GM12874 (cell line): ENCODE measurements at regions not wholly inside any gene's neighbourhood (a gene's known extent, or its start where the extent isn't known, plus 50 kb on each side); places are given as distances from the start of the nearest gene placed in this dataset.

ENCODE experiments used
- TF ChIP-seq, protein P1 (sequence below): IDR thresholded peaks from 2 replicates; pipeline ENCODE4 v1.5.1; 2011; ENCODE audit warnings: low read depth, mild to moderate bottlenecking, control low read depth, low read length, moderate library complexity; ENCODE audit not compliant: insufficient read depth

DNA sequence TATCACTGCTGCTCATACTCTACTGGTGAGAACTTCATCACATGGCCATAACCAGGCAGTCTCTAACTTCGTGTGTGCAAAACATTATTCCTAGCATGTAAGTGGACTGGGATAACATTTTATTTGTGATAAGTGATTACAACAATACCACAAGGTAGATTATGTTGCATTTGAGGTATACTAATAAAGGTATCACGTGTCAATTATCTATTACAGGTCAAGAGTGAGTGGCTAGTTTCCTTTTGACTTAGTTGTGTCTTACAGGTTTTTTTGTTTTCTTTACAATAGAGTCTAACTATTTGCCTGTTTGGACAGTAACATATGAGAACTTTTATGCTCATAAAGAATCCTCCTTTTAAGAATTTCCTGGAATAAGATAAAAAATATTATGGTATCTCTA lies 67.2 kb upstream of the DSC1 start:
- TF ChIP-seq, protein P1, sequence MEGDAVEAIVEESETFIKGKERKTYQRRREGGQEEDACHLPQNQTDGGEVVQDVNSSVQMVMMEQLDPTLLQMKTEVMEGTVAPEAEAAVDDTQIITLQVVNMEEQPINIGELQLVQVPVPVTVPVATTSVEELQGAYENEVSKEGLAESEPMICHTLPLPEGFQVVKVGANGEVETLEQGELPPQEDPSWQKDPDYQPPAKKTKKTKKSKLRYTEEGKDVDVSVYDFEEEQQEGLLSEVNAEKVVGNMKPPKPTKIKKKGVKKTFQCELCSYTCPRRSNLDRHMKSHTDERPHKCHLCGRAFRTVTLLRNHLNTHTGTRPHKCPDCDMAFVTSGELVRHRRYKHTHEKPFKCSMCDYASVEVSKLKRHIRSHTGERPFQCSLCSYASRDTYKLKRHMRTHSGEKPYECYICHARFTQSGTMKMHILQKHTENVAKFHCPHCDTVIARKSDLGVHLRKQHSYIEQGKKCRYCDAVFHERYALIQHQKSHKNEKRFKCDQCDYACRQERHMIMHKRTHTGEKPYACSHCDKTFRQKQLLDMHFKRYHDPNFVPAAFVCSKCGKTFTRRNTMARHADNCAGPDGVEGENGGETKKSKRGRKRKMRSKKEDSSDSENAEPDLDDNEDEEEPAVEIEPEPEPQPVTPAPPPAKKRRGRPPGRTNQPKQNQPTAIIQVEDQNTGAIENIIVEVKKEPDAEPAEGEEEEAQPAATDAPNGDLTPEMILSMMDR, result no peak

DNA sequence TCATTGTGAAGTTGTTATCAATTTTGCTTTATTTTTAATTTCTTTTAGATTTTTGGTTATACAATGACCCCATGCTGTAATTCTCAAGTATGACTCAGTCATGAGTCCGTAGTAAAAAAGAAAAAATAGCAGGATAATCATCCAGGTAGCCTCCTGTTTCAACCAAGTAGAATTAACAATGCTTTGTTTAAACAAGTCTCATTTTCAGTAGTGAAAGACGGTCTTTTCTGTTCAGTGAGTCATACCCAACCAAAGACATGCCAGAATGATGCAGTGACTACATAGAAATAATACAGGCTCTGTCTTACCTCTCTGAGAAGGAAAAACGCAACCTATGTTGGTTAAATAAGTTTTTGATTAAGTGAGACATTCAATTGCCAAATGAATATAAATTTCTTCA lies 67.8 kb upstream of the DSC1 start:
- TF ChIP-seq, protein P1, result no peak

DNA sequence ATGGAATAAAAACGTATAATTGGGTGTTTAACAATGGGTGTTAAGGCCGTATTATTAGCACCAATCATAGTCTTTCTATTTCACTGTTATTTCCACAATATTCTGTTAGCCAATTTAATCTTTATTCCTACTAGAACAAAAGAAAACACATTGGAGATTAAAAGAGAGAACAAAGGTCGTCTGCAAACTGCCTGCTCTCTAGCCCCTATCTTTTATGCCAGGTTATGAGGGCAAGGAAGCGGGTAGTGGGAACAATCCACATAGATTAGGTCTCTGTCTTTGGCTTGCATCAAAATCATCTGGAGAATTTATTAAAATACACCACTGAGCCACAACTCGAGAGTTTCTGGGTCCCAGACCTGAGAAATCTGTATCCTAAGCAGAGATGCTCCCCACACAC lies 69.4 kb upstream of the DSC1 start:
- TF ChIP-seq, protein P1, result no peak

DNA sequence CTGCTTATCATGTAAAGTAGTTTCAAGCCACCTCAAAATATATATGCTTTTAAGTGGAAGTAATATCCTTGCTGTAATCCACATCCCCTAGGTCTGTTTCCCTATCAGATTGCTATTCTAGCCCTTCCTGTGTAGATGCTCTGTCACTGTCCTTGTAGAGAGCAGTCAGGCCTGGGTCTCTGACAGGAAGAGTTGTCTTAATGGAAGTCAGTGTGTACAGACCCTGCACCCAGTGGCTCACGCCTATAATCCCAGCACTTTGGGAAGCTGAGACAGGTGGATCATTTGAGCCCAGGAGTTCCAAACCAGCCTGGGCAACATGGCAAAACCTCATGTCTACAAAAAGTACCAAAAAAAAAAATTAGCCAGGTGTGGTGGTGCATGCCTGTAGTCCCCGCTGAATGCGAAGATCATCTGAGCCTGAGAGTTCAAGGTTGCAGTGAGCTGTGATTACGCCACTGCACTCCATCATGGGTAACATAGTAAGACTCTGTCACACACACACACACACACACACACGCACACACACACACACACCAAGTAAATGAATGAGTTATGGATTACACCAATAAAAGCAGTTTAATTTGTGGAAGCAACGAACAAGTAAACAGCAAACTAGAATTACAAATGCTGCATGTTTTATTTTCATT lies 70.2 kb upstream of the DSC1 start:
- TF ChIP-seq, protein P1, result no peak

DNA sequence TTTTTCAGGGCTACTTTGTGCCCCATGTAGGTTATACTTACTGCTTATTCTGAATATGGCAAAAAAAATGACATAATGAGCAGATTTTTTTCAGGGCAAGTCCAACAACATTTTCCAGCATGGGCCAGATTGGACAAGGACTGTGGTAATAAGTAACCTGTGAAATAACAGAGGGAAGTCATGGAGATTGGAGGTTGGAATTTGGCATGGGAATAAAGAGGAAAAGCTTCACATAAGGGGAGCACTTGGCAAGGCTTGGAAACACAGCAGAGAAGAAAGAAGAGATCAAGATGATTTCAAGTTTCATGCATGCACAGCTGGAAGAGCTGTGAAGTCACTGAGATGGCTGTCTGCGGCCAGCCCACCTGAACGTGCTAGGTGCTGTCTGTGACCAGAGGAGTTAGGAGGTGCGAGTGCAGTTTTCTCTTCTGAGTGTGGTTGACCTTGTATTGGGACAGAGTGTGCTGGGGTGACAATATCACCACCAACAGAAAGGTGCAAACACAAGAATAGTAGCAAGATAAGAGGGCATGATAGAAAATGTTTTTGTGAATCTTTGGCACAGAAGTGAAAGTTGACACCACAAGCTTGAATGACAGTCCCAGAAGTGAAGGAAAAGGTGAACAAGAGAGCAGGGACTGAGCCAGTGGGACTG lies 71.1 kb upstream of the DSC1 start:
- TF ChIP-seq, protein P1, result no peak

DNA sequence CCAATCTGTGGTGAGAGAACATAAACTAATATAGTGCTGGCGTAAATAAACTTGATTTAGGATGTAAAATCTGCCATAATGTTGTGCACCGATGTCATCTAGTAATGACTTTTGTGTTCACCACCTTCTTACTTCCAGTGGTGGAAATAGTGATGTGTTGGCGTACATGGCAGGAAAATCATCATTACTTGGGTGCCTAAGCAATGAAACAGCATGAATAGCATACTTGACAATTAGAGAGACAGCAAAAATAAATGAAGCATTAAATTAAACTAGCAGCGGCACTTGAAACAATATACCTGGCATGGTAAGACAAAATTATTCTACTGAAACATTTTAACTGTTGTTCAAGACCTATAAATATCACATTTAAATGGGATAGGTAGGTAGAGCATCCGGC lies 73.2 kb upstream of the DSC1 start:
- TF ChIP-seq, protein P1, result no peak

DNA sequence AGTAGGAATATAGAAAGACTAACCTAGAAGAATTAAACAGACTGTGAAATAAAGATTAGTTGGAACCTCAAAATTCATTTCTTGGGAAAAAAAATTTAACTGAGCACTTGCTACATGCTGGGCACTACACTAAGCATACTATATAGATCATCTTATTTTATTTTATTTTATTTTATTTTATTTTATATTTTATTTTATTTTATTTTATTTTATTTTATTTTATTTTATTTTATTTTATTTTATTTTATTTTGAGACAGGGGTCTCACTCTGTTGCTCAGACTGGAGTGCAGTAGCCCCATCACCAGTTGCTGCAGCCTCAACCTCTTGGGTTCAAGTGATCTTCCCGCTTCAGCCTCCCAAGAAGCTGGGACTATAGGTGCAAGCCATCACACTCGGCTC lies 74.5 kb upstream of the DSC1 start:
- TF ChIP-seq, protein P1, result no peak
